Tibial nerve (tissue), 4 donors: ENCODE measurements at regions not wholly inside any gene's neighbourhood (a gene's known extent, or its start where the extent isn't known, plus 50 kb on each side); places are given as distances from the start of the nearest gene placed in this dataset.

Source experiments
- CTCF ChIP-seq, 5 experiments: fragments of 200-600 bp in 3 of 5; fragments of 450-650 bp in 2 of 5; sonication (generic) in 3 of 5; IDR thresholded peaks; one replicate each; pipeline ENCODE4 v1.5.1; 2016 to 2019; ENCODE audit warnings: antibody characterized with exemption in 5 of 5, mild to moderate bottlenecking in 3 of 5, moderate library complexity in 2 of 5
- EP300 ChIP-seq, 2 donors: sonication (generic); formaldehyde crosslinking; IDR thresholded peaks; one replicate each; pipeline ENCODE4 v1.6.1; 2017; ENCODE audit warnings: antibody characterized with exemption in 2 of 2, mild to moderate bottlenecking in 1 of 2
- POLR2A ChIP-seq, 2 donors: fragments of 450-650 bp; IDR thresholded peaks; one replicate each; pipeline ENCODE4 v1.6.1; 2017; ENCODE audit warnings: antibody characterized with exemption in 2 of 2, mild to moderate bottlenecking in 2 of 2, moderate library complexity in 2 of 2

GRCh38 chr13:109655611-109656010 is 130.8 kb downstream of the IRS2 start:
- TF ChIP-seq CTCF (IDR thresholded peaks at IDR 0.05) (no peak), POLR2A (IDR thresholded peaks at IDR 0.05) (no peak), EP300 (IDR thresholded peaks at IDR 0.05) (peak in 1 of 2 donors; percentile 0)
